HG03064 (cell line): ENCODE measurements at regions not wholly inside any gene's neighbourhood (a gene's known extent, or its start where the extent isn't known, plus 50 kb on each side); places are given as distances from the start of the nearest gene placed in this dataset.
A peak's percentile ranks its signal among the peaks of the same experiment; 100 is the strongest.
"Not testable (repeated sequence)": the region's sequence is repeated elsewhere in the genome, so short reads cannot be mapped to it uniquely, and the experiment has no call there.

Source experiments
- ATAC-seq: cut with Tn5 transposase; IDR thresholded peaks from one replicate; pipeline ENCODE4 v1.9.1; 2021; ENCODE audit warnings: low read depth; ENCODE audit not compliant: unreplicated experiment

GRCh38 chr4:128542047-128542446, 254.4 kb upstream of the PGRMC2 start:
- ATAC-seq, result no peak

DNA sequence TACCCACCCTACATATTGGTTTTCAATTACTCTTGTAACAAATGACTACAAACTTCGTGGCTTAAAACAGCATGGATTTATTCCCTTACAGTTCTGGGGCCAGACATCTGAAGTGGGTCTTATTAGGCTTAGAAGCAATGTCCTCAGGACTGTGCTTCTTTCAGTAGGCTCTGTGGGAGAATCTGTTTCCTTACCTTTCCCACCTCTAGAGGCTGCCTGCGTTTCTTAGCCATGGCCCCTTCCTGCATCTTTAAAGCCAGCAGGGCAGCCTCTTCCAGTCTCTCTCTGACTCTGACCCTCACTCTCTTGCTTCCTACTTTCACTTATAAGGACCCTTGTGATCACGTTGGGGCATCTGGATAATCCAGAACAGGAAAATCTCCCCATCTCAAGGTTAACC, 252.5 kb upstream of the PGRMC2 start:
- no peak for ATAC-seq

- no peak for ATAC-seq
Observed at GRCh38 chr4:128538111-128538882, 250.7 kb upstream of the PGRMC2 start.

DNA sequence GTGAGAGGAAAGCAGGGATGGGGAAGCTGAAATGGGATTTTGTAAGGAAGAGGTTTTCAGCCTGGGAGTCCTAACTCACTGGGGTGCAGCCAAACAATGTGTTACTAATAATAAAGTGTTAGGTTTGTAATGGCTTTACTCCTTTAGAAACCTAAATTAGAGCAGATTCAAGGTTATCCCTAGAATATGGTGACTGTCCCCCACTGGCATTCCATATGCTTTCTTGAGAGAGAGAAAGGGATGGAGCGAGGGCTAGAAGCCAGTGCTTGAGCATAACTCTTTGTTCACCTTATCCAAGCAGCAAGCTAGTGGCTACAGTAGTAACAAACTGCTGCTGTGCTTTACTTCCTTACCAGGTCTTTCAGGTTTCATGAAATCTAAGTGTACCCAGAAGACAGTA, 249.1 kb upstream of the PGRMC2 start:
- ATAC-seq, result no peak

- ATAC-seq, result not testable (repeated sequence)
Observed at GRCh38 chr4:128535510-128535909, 247.9 kb upstream of the PGRMC2 start.

DNA sequence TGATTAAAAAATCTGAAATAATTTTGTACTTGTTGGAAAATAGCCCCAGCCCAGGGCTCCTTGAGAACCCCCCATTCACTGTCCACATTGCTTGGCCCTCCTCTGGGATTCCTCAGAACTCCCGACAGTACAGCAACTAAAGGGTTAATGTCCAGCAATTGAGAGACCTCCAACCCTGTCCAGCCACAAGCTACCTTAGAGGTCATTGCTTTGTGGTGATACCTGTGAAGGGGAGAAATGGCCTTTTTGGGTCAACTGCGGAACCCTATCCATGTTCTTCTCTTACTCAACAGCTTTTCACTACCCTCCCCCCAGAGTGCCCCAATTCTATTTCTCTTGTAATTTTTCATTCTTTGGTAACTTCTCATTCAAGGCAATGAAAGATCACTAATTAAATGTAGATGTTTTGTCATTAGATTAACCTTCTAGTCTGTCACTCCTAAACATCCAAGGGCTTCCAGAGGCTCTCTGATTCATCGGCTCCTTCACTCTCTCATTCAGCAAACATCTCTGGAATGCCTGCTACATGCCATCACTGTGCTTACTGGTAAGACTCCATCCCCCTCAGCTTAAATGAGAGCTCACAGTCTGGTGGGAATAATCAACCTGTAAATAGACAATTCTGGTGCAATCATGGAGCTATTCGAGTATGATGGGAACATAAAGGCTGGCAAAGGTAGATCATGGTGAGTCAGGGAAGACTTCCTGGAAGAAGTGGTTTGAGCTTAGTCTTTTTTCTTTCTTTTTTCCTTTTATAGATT, 241.4 kb upstream of the PGRMC2 start:
- no peak for ATAC-seq

DNA sequence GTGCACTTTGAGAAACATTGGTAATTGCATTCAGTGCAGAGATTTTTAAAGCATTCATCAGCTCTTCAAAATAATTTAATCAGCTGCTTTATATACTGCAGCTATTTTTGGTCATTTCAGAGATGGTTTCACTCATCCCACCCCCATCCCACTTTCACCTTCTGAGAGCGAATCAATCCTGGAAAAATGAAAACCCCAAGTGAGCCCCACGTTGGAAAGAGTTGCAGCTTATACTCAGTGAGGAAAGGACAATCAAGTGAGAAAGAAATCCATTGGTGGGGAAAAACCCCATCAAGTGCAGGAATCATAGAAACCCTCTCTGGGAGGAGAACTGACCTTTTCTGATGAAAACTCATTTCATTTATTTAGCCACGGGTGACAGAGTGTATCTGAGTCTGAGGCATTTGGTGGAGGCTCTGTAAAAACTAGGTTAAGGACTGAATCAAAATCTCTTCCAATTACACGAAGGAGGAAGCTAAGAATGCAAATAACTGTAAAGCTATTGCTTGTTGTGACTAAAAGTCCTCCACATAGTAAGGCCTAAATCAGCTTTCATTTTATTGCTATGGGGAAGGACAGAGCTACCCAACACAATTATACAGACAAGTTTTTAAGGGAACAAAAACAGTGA, 240.4 kb upstream of the PGRMC2 start:
- no peak for ATAC-seq

- no peak for ATAC-seq
Observed at GRCh38 chr4:128527351-128527750, 239.7 kb upstream of the PGRMC2 start.

GRCh38 chr4:128525992-128526630, 238.5 kb upstream of the PGRMC2 start:
- ATAC-seq, result no peak

DNA sequence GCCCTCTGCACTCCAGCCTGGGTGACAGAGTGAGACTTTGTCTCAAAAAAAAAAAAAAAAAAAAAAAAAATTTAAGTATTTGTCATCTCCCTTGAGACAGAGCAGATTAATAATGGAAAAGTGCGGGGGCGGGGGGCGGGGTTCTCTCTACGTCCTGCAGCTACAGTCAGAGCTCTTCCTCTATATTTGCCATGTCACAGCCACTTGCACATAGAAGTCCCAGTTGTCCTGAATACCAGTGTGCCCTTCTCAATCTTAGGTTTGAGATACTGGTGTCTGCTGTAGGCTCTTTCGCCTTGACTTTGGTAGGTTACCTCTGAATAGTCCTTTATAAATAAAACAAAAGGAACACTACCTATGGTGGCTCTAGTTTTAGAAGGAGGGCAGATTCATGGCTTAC, 237.8 kb upstream of the PGRMC2 start:
- no peak for ATAC-seq

DNA sequence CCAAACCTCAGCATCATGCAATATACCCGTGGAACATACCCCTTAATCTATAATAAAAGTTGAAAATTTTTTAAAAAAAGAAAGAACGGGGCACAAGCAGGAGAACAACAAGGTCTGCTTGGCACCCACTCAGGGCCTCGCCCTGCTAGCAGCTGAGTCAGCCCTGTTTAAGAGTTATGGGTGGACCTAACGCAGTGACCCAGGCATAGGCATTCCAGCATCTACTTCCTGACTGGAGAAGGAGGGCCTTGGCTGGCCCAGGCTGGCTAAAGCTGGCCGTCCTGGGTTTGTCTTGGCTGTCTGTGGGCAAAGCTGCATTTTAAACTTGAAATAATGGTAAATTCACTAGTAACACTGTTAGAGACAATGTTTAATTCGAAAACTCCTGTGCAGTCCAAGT, 236.7 kb upstream of the PGRMC2 start:
- ATAC-seq, result no peak

GRCh38 chr4:128521648-128522111, 234.1 kb upstream of the PGRMC2 start:
- no peak for ATAC-seq

- ATAC-seq, result no peak
Observed at GRCh38 chr4:128521156-128521555, 233.5 kb upstream of the PGRMC2 start.

- no peak for ATAC-seq
Observed at GRCh38 chr4:128519163-128519830, 231.7 kb upstream of the PGRMC2 start.

- peak; percentile 96 for ATAC-seq
Observed at GRCh38 chr4:128517739-128518510, 230.3 kb upstream of the PGRMC2 start.

GRCh38 chr4:128517096-128517738, 229.6 kb upstream of the PGRMC2 start:
- ATAC-seq, result no peak

- ATAC-seq, result peak; percentile 43
Observed at GRCh38 chr4:128516301-128516969, 228.8 kb upstream of the PGRMC2 start.

GRCh38 chr4:128513664-128514484, 226.3 kb upstream of the PGRMC2 start:
- ATAC-seq, result no peak
